DMS153 treated with DMSO at 0.1 percent for 48 hours (cell line): ENCODE measurements at regions not wholly inside any gene's neighbourhood (a gene's known extent, or its start where the extent isn't known, plus 50 kb on each side); places are given as distances from the start of the nearest gene placed in this dataset.

Experiments used
- DNase-seq: peaks from one replicate; lab custom pipeline; 2025; ENCODE audit not compliant: unreplicated experiment; lab: John Stamatoyannopoulos, UW

DNA sequence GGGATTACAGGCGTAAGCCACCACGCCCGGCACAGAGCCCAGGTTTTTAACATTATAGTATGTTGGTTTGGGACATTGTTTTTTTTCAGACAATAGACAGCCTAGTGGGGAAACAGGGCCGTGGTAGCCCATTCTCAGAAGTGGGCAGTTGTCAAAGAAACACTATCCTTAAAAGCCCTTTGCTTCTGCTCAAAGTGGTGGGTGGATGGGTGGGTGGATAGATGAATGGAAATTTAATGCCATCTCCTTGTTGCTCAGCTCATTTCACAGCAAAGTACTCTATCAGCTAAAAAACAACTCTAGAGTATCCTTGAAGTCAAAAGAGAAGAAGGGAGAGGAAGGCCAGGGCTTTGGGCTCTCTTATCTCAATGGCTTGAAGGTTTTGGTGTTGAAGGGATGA is 137.8 kb downstream of the RRAGC start:
- no peak for DNase-seq

- no peak for DNase-seq
These were observed 139.7 kb downstream of the RRAGC start for GRCh38 chr1:38719880-38720279.

- no peak for DNase-seq
These were observed 141.5 kb downstream of the RRAGC start for GRCh38 chr1:38718031-38718430.

- DNase-seq, result no peak
These were observed 143.3 kb downstream of the RRAGC start for GRCh38 chr1:38716229-38716628.

- no peak for DNase-seq
These were observed 144.2 kb downstream of the RRAGC start for GRCh38 chr1:38715415-38715814.

DNA sequence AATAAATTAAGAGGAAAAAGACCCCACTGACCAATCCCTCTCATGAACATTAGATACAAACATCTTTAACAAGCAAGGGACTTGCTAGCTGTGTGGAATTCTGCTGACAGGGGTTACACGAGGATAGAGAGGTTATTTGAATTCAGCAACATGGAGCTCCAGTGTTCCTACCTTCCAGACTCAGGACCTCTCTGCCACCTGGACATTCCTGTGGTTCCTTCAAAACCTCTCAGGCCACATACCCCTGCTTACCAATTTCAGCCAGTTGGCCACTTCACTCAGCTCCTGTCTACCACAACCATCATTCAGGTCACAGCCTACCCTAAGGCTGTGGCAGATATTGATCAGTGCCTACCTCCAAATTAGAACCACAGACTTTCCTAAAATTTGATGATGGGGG is 147.5 kb downstream of the RRAGC start:
- DNase-seq, result no peak

- DNase-seq, result no peak
These were observed 150.8 kb downstream of the RRAGC start for GRCh38 chr1:38708701-38709258.

- no peak for DNase-seq
These were observed 158.5 kb downstream of the RRAGC start for GRCh38 chr1:38701088-38701487.

GRCh38 chr1:38700077-38700470 is 159.5 kb downstream of the RRAGC start:
- DNase-seq, result no peak

GRCh38 chr1:38699330-38700076 is 160.1 kb downstream of the RRAGC start:
- no peak for DNase-seq

DNA sequence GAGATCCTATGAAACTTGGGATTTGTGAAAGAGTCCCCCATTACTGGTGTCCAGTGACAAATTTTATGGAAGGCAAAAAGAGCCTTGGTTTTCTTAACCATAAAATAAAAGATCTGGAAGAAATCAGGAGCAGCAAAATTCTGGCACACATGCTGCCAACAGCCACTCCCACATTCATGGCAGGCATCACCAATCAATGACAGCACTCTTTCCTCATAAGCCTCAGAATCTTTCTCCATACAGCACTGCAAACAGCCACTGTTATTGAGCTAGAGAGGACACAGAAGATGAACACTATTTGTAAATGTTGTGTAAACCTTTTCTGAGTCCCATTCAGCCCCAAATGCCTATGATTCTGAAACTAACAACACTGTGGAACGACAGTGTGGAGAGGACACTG is 162.2 kb downstream of the RRAGC start:
- no peak for DNase-seq

- no peak for DNase-seq
These were observed 163.2 kb downstream of the RRAGC start for GRCh38 chr1:38696371-38696770.

GRCh38 chr1:38693759-38694158 is 165.8 kb downstream of the RRAGC start:
- DNase-seq, result no peak

DNA sequence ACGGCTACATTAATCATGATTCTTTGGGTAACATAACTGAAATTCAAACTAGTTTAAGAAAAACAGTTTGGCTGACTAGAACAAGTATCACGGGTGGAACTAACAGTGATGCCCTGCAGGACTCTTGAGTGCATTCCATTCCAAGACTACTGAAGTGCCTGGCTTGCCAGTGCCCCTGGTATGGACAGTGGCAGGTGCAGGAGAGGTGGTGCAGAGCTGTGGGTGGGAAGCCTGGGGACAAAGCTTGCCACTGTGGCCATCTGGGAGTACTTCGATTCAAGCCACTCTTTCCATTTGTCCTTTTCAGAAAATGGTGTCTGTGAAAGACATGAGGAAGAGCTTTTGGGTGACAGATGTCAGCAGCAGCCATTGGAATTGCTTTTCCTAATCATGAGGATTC is 166.5 kb downstream of the RRAGC start:
- no peak for DNase-seq

DNA sequence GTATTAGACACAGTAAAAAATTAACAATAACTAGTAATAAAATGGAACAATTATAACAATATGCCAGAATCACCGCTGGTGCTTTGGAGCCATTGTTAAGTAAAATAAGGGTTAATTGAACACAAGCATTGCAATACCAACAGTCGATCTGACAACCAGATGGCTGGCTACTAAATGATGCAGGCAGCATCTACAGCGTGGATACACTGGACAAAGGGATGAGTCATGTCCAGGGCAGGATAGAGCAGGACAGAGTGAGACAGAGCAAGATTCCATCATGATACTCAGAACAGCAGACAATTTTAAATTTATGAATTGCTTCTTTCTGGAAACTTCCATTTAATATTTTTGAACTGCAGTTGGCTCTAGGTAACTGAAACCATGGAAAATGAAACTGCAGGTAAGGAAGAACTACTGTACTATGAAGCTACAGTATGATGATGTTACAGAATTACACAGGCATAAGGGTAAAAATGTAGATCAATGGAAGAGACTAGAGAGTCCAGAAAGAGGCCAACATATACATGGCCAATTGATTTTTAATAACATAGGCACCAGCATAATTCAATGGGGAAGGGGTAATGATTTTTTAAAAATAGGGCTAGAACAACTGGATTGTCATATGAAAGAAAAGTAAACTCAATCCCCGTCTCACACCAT is 168.7 kb downstream of the RRAGC start:
- DNase-seq, result no peak

DNA sequence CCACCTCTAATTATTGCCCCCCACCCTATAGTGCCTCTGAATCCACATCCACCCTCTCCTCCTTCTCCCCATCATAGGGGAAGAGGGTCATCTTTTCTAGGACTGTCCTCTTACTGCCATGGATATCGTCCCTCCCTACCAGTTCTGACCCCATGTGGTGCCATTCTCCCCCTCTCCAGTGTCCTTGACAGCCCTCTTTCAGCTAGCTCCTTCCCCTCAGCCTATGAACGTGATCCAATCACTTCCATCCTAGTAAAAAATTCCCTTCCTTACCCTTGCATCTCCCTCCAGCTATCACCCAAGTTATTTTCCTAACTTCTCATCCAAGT is 172.7 kb downstream of the RRAGC start:
- DNase-seq, result no peak

GRCh38 chr1:38686167-38686926 is 173.2 kb downstream of the RRAGC start:
- no peak for DNase-seq

- DNase-seq, result no peak
These were observed 174.2 kb downstream of the RRAGC start for GRCh38 chr1:38685388-38685787.

DNA sequence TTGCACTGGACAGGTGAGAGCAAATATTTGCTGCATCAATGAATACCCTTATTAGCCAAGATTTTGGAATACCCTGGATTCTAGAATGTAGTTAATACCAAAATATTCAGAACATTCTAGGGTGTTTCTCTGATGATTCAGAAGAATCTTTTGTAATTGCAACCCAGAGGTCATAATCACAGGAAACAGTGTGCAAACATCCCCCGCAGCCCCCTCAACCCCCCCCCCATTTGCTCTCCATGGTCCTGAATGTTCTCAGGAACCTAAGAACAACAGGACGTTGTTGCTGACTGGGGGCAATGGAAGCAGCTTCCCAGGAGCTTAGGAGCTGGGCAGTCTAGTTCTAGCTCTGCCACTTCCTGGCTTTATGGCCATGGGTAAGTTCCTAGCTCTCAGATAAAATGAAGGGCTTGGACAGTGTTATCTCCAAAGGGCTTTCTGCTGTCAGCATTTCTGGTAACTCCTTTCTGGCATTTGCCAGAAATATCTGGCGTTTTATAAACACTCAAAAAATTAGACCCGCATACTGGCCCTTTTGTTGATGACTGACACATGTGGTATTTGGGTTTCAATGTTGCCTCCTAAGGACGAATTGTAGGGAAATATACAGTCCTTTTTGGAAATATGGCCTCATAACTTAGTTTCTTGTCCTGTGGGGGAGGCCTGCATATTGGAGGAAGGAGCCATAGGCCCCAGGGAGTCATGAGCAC is 178.6 kb downstream of the RRAGC start:
- DNase-seq, result no peak

DNA sequence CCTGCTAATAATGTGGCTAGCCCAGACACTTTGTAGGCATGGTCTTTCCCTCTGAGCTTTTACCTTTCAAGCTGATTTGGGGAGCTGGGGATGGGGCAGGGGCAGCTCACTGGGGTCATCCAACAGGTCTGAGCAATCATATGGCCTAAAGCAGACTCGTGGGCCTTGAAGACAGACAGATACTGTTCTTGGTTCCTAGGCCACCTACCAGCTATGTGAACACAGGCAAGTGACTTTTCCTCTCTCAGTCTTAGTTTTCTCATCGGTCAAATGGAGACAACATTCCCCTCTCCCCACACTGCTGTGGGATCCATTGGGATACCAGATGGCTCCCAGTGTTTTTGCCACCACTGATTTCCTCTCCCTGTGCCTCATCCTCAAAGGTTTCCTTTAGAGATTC is 181.8 kb downstream of the RRAGC start:
- no peak for DNase-seq

DNA sequence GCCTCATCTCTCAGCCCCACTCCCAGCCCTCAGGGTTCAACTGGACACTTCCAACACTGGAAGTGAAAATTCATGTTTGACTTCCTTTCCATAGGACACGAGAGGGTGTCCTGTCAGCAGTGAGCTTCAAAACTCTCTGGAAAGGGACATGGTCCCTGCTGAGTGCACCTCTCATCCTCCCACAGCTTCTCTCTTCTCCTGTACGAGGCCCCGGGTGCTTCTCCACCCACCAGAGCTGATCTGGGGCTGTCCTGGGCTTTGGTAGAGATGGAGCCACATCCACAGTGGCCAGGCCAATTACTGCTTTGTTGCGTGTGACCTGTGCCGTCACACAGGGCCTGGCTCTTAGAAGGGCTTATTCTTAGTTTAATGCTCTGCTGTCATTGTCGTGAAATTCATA is 182.3 kb downstream of the RRAGC start:
- no peak for DNase-seq
